Motor neuron (in vitro differentiated cells): ENCODE measurements at regions not wholly inside any gene's neighbourhood (a gene's known extent, or its start where the extent isn't known, plus 50 kb on each side); places are given as distances from the start of the nearest gene placed in this dataset.
A peak's percentile ranks its signal among the peaks of the same experiment; 100 is the strongest.

ENCODE experiments used
- ATAC-seq, 8 experiments: fragments of 200-7000 bp; cut with Tn5 transposase; replicated peaks in 6 of 8; 2 replicates each; pipeline ENCODE4 v1.8.0; 2021; ENCODE audit warnings: mild to moderate bottlenecking in 8 of 8, moderate library complexity in 8 of 8
- H3K27ac ChIP-seq, 2 donors: fragments of 250-450 bp; sonication (Bioruptor Pico); 2 replicates each; pipeline ENCODE4 v1.9.0; 2021; ENCODE audit warnings: antibody characterized with exemption in 2 of 2, mild to moderate bottlenecking in 2 of 2, moderate library complexity in 1 of 2
- H3K4me1 ChIP-seq, 2 donors: fragments of 250-450 bp; sonication (Bioruptor Pico); replicated peaks in 1 of 2; 2 replicates each; pipeline ENCODE4 v1.6.1; 2021; ENCODE audit warnings: antibody characterized with exemption in 2 of 2, mild to moderate bottlenecking in 2 of 2, moderate library complexity in 1 of 2
- H3K4me3 ChIP-seq, 5 donors: fragments of 250-450 bp; sonication (Bioruptor Pico); 2 replicates each; pipeline ENCODE4 v1.9.0; 2021; ENCODE audit warnings: antibody characterized with exemption in 5 of 5, mild to moderate bottlenecking in 5 of 5, moderate library complexity in 4 of 5
- WGBS, 10 experiments: fragments of 450-650 bp; shearing (Covaris generic); methylation state at CpG; one replicate each; pipeline ENCODE4 v1.0.0; 2022; 5-methylcytosine and 5-hydroxymethylcytosine counted together
- in situ Hi-C, 9 experiments: fragments of 400-800 bp; cut with MboI; loops; one replicate each; pipeline ENCODE4 v1.15.0; 2021; ENCODE audit warnings: low sequenced_read_pairs in 9 of 9, low pct_unique_long_range_greater_than_20kb in 2 of 9; ENCODE audit not compliant: unreplicated experiment in 9 of 9

DNA sequence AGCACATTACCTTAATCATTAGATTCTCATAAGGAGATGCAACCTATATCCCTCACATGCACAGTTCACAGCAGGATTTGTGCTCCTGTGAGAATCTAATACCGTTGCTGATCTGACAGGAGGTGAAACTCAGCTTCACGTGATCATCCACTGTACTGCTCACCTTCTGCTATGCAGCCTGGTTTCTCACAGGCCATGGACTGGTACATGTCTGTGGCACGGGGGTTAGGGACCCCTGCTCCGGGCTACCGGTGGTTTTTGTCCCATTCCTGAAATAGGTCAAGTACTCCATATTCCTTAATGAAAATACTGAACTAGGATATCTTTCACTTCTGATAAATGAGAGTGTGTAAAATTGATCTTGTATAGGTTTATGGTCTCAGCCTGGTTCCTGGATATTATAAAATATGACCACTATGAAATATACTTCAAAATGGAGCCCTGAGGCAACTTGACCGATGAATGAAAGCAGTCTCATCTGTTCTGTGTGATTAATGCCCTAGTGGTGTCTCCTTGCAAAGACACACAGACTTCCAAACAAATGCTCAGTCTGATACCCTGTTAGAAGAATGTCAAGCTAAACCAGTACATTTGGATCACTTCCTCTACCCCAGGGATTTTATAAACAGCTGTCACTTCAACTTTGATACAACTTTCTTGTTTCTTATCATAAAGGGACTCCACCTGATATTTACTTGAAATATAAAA lies 492.9 kb upstream of the ANO3 start:
- WGBS, 10 experiments, result 0 to 100% (median 80%) methylated on average over 1 to 6 of the region's 6 CpGs; no CpG with 5 or more reads in 3 of the 10 experiments
- H3K4me3 ChIP-seq, result no peak overlapping the region
- in situ Hi-C loops, result no loop called here
- H3K27ac ChIP-seq, result no peak overlapping the region
- no peaks in the 10 kb centered on the region for H3K4me1 ChIP-seq
- peak in 2 of 8 experiments; percentile 22 to 39 for ATAC-seq

DNA sequence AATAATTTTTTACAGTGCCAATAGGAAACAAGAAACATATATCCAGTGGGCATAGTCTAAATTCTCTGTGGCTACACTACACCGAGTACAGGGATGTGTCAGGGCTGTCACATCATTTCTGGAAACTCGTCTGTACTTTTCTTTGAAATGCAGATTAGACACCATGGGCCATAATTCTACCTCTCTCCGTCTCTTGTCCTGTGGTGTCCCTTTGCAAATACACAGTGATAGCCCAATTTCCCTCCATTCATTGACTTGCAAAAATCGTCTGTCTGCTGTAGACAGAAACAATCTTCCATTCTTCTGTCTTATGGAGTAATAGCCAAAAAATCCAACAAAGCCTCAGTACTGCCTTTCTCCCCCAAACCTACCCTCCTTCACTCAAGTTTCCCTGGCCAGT lies 487.1 kb upstream of the ANO3 start:
- no peaks in the 10 kb centered on the region for H3K4me1 ChIP-seq
- WGBS, 10 experiments, result 0 to 44% (median 35%) methylated on average over 1 to 4 of the region's 4 CpGs
- peak in 1 of 8 experiments; percentile 48 for ATAC-seq
- no peak overlapping the region for H3K27ac ChIP-seq
- H3K4me3 ChIP-seq, result no peak overlapping the region
- in situ Hi-C loops, result no loop called here

DNA sequence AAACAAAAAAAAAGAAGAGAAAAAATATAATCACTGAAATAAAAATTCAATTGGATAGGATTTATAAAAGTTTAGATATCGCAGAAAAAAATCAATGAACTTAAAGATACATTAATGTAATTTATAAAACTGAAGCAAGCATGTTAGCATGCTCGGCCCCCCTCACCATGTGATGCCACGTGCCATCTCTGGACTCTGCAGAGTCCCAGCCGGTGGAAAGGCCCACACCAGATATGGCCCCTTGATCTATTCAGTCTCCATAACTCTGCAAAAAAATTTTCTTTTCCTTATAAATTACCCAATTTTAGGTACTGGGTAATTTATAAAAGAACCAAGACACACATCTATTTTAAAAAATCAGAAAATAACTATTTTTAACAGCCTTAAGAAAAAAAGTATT lies 476.0 kb upstream of the ANO3 start:
- no peak for ATAC-seq
- in situ Hi-C loops, result no loop called here
- H3K4me3 ChIP-seq, result no peak overlapping the region
- peaks cover 0 to under 1% of the 10 kb centered on the region in 2 donors for H3K4me1 ChIP-seq
- WGBS, 10 experiments, result 20 to 100% (median 93%) methylated on average over 1 to 4 of the region's 4 CpGs; no CpG with 5 or more reads in 1 of the 10 experiments
- no peak overlapping the region for H3K27ac ChIP-seq

DNA sequence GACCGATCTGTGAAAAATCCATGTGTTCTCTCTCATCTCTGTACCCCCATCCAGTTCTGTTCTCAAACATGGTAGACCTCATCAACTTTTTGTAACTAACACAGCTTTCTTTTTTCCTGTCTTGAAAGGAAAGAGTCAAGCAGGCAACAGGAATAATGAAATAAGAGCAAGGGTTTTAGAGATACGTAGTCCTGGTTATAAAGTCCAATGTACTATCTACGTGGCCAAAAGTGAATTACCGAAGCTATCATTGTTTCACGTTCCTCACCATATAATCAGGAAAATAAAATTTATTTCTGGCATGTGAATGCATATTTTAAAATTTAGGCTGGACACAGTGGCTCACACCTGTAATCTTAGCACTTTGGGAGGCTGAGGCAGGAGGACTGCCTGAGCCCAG lies 472.2 kb upstream of the ANO3 start:
- in situ Hi-C loops, result no loop called here
- ATAC-seq, result no peak
- 0 to 100% (median 61%) methylated on average over 1 to 5 of the region's 5 CpGs for WGBS, 10 experiments
- peaks cover 6 to 11% of the 10 kb centered on the region in 2 donors for H3K4me1 ChIP-seq
- H3K4me3 ChIP-seq, result no peak overlapping the region
- no peak overlapping the region for H3K27ac ChIP-seq

DNA sequence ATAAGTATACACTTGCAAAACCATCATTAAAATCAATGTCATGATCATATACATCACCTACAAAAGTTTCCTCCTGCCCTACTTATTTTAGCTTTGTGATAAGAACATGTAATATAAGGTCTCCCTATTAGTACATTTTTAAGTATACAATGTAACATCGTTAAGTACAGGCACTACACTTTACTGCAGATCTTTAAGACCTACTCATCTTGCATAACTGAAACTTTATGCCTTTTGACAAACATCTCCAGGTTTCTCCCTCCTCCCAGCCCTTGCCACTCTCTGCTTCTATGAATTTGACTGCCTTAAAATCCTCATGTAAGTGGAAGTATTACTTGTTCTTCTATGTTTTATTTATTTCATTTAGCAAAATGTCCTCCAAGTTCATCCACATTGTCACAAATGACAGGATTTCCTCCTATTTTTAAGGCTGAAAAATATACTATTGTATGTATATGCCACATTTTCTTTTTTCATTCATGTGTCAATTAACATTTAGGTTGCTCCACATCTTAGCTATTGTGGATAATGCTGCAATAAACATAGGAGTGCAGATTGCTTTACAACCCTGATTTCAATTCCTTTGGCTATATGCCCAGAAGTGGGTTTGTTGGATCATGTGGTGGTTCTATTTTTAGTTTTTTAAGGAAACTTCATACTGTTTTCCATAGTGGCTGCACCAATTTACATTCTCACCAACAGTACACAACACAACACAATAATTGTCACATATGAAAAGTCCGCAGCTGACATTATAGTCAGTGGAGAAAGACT lies 471.1 kb upstream of the ANO3 start:
- in situ Hi-C loops, result no loop called here

DNA sequence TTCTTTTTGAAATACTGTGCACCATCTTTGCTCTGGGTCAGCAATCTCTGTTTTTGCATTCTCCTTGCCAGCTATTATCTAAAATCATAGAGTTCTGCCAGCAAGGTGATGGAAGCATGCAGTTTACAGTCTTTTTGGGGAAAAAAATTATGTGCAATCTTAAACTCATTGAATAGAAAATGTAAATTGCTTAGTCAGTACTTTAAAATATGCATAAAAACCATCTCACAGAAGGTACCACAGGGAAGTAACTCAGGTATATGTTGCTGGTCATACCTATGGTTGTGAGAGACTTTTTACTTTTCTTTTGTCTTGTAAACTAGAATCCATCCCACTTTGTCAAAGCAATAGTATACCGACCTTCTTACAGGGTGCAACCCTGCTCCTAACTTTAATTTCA lies 469.8 kb upstream of the ANO3 start:
- H3K4me3 ChIP-seq, result no peak overlapping the region
- peaks cover 6 to 11% of the 10 kb centered on the region in 2 donors for H3K4me1 ChIP-seq
- 33 to 93% (median 64%) methylated on average over 1 of the region's 1 CpG; no CpG with 5 or more reads in 3 of the 10 experiments for whole genome bisulfite sequencing, 10 experiments
- in situ Hi-C loops, result no loop called here
- ATAC-seq, result no peak
- H3K27ac ChIP-seq, result no peak overlapping the region

More for the DNA sequence above, 471.1 kb upstream of the ANO3 start:
- peaks cover 6 to 11% of the 10 kb centered on the region in 2 donors for H3K4me1 ChIP-seq
- 0 to 100% (median 29%) methylated on average over 1 to 2 of the region's 2 CpGs; no CpG with 5 or more reads in 3 of the 10 experiments for WGBS, 10 experiments
- peak; percentile 30 to 88 (median 70) for ATAC-seq
- H3K4me3 ChIP-seq, result no peak overlapping the region
- no peak overlapping the region for H3K27ac ChIP-seq

DNA sequence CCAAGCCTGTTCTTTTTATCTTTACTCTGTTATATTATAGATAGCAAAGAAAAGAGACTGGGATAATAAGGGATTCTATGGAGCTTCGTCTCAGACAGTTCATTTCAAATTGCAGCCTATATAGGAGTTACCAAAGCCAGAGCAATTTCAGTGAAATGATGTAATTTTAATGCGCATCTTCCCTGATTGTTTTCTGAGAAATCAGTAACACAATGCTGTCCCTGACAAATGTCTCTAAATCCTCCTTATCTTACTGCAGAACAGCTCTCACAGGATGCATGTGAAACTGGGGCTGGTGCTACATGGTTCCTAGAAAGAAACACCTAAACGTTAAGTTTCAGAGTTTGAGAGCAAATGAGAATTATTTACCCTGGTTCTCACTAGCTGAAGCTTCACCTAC lies 467.9 kb upstream of the ANO3 start:
- ATAC-seq, result peak in 7 of 8 experiments; percentile 29 to 75 (median 60)
- in situ Hi-C loops, result no loop called here
- Histone ChIP-seq H3K27ac (no peak overlapping the region), H3K4me3 (no peak overlapping the region), H3K4me1 (peaks cover 6 to 11% of the 10 kb centered on the region in 2 donors)
- 0 to 88% (median 47%) methylated on average over 1 to 3 of the region's 3 CpGs; no CpG with 5 or more reads in 2 of the 10 experiments for WGBS, 10 experiments

DNA sequence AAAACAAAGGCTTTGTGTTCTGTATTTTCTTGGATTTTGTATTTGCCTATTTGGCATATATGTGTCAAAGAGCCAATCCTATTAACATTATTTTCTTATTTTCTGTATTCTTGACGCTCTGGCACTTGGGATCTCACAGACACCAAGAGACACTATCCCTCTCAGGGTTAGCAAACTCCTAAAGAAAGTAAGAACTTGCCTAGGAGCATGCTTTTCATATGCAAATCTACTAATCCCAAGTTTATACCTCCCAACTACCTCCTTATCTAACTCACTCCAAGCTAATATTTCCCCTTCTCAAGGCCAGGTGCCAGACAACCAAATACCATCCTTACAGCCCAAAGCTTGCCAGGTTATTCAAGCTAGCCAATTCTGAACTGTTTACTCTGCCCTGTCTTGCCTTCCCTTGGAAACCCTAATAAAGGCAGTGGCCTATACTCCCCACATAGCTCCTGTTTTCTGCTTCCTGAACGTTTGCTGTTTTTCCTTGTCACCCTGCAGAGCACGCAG lies 455.4 kb upstream of the ANO3 start:
- ATAC-seq, result peak in 1 of 8 experiments; percentile 27
- Histone ChIP-seq H3K27ac (no peak overlapping the region), H3K4me1 (no peaks in the 10 kb centered on the region), H3K4me3 (no peak overlapping the region)
- in situ Hi-C loops, result no loop called here
- 0 to 100% (median 49%) methylated on average over 1 to 3 of the region's 3 CpGs for WGBS, 10 experiments

DNA sequence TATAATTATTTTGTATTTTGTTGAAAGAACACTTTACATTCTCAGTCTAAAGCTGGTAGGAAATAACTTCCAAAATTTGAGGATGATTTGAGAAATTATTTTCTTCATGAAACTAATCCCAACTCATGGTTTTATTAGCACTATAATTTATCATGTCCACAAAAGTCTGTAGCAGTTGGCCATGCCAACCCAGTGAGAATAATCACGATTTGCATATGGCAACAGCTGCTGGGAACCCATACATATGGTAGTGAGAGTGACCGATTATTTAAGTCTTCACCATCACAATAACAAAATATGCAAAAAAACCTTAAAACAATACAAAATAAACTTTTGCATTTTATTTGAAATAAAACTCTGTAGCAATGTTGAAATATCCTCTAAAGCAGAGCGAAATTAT lies 445.9 kb upstream of the ANO3 start:
- Histone ChIP-seq H3K4me1 (no peaks in the 10 kb centered on the region), H3K4me3 (no peak overlapping the region), H3K27ac (no peak overlapping the region)
- in situ Hi-C loops, result no loop called here
- peak in 1 of 8 experiments; percentile 58 for ATAC-seq
- 0 to 100% (median 48%) methylated on average over 1 to 3 of the region's 3 CpGs for WGBS, 10 experiments

DNA sequence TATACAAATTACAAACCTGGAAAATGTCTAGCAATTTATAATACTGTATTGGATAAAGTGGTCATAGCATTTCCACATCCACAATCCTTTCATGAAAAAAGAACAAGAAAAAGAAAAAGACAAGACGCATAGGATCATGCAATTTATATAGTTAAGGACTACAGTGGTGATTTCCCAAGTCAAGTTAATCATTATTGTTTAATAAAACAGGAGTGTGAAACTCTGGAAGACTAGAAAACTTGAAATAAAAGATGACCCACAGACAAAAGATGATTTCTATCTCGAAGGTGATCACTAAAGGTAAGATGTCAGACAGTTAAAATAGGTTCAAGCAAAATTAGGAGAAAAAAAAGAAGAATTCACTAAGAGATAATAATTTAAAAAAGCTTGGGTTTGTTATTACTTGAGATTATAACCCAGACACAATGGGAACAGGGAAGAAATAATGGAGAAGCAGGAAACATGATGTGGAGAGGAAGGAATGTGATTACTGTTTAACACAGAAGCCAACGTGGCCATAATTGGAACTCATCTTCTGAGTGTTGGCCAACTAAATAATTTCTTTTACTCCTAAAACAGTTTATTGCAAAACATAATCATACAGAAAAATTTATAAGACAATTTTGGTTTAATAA lies 441.2 kb upstream of the ANO3 start:
- no peaks in the 10 kb centered on the region for H3K4me1 ChIP-seq
- 8 to 94% (median 79%) methylated on average over 2 to 3 of the region's 3 CpGs for WGBS, 10 experiments

DNA sequence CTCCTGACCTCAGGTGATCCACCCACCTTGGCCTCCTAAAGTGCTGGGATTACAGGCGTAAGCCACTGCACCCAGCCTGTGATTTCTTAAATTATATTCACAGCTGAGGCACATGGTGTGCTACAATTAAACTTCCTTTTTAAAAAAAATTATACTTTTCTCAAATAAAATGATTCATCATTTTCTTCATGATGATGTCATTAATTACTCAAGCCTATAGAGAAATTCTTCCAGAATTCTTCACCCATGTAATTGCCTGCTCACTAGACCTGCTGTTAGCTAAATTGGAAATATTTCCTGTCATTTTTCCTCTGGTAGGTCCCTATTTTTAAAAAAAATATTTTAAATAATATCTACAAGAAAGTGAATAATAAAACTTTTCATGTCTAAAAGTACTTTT lies 440.0 kb upstream of the ANO3 start:
- WGBS, 10 experiments, result 25 to 100% (median 100%) methylated on average over 1 of the region's 1 CpG; no CpG with 5 or more reads in 4 of the 10 experiments

More for the DNA sequence above, 441.2 kb upstream of the ANO3 start:
- in situ Hi-C loops, result no loop called here
- no peak for ATAC-seq
- Histone ChIP-seq H3K4me3 (no peak overlapping the region), H3K27ac (no peak overlapping the region)

DNA sequence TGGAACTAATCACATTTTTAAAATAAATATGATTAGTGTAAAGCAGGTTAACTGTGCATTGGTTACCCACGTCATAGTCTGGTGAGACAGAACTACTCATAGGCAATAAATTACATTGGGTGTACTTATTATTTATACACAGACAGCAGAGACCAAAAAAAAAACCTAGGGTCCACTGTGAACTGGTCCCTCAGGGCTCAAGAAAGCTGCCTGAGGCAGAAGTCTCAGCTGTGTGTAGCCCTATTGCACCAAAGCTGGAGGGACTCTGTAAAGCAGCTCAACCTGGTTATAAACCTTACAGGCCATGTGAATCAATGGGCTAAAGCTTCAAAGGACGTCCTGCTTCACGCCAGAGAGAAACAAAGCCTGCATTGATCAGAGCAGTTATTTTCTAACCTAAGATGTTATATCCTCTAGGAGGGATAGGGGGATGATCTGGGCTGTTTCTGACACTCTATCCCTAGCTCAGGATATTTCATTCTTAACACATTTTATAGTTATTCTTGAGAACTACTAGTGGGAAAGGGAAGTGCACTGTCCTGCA lies 432.2 kb upstream of the ANO3 start:
- H3K4me3 ChIP-seq, result no peak overlapping the region
- H3K4me1 ChIP-seq, result no peaks in the 10 kb centered on the region
- WGBS, 10 experiments, result 0 to 79% (median 50%) methylated on average over 2 of the region's 3 CpGs; no CpG with 5 or more reads in 5 of the 10 experiments
- in situ Hi-C loops, result no loop called here
- no peak overlapping the region for H3K27ac ChIP-seq
- peak in 1 of 8 experiments; percentile 47 for ATAC-seq

More for the DNA sequence above, 440.0 kb upstream of the ANO3 start:
- in situ Hi-C loops, result no loop called here
- ATAC-seq, result no peak
- Histone ChIP-seq H3K4me3 (no peak overlapping the region), H3K4me1 (no peaks in the 10 kb centered on the region), H3K27ac (no peak overlapping the region)

DNA sequence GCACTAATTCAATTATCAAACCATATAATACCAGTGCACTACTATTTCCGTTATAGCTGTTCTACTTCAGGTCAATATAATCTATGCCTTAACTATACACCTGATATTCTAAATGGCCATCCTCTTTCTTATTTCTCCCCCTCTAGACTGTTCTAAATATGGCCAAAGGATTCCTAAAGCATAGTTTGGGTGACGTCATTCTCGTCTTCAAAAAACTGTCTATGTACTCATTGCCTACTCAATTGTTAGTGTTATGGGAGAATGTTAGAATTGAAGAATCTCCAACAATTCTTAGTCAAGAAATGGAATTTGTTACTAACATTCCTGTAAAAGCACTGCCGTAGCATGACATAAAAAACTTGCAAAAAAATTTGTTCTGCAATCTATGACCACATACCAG lies 431.1 kb upstream of the ANO3 start:
- no peak for ATAC-seq
- WGBS, 10 experiments, result 22 to 100% (median 94%) methylated on average over 1 to 4 of the region's 4 CpGs
- in situ Hi-C loops, result no loop called here
- H3K4me1 ChIP-seq, result no peaks in the 10 kb centered on the region
- H3K27ac ChIP-seq, result no peak overlapping the region
- H3K4me3 ChIP-seq, result no peak overlapping the region
